HG03066 (cell line): ENCODE measurements at regions not wholly inside any gene's neighbourhood (a gene's known extent, or its start where the extent isn't known, plus 50 kb on each side); places are given as distances from the start of the nearest gene placed in this dataset.

Source experiments
- ATAC-seq: cut with Tn5 transposase; IDR thresholded peaks from one replicate; pipeline ENCODE4 v1.9.1; 2021; ENCODE audit warnings: low read depth; ENCODE audit not compliant: unreplicated experiment

DNA sequence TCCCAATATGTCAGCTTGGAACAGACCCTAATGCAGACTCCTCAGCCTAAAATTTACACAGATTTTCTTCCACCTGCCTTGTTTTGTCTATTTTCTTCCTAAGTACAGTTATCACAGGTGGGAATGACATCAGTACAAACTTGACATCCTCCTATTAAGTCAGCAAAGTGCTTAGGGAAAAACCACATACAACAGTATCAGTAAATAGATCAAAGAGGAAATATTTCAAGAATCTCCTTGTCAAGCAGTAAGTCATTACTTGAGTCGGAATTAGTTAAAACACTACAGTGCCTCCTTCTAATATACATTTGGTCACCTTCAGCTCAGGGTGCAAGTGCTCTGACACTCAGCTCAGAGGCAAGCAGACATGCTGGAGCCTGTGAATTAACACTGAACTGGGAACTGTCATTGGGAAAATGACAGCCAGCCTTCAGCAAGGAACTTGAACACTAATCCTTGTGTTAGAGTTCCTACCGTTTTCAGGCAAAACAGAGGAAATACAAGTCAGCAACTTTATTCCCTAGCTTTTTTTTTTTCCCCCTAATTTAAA lies 394.3 kb upstream of the HTR2A start:
- ATAC-seq = no peak

DNA sequence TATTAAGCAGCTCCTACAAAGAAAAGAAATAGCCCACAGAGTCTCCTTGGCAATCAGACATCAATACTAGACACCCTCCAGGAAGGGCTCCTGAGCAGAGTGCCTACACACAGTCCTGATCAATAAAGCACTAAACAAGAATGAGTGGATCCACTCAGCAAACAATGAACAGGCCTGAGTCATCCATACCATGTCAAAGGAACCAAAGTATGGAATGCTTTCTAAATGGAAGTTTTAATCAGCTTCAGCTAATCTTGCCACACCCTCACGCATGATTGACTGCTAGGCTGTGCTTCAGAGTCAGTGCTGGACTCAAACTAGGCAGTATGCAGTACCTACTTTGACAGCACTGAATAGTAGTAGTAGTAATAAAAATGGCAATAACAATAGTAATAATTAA lies 392.7 kb upstream of the HTR2A start:
- ATAC-seq = no peak

DNA sequence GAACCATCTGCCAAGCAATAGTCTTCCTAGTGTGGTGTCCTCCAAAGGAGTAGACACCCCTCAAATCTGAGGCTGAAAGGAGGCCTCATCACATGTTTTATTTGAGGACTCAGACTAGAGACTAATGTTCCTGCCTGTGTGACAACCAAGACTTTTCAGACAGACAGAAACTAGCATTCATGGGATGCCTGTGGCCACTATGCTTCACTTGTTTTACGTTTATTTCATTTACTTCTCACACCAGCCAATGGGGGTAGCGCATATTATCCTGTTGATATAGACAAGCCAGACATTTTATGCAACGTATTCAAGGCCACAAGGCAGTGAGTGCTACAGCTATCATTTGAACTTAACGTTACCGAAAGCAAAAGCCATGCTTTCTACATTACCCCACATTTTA lies 391.7 kb upstream of the HTR2A start:
- ATAC-seq = no peak

DNA sequence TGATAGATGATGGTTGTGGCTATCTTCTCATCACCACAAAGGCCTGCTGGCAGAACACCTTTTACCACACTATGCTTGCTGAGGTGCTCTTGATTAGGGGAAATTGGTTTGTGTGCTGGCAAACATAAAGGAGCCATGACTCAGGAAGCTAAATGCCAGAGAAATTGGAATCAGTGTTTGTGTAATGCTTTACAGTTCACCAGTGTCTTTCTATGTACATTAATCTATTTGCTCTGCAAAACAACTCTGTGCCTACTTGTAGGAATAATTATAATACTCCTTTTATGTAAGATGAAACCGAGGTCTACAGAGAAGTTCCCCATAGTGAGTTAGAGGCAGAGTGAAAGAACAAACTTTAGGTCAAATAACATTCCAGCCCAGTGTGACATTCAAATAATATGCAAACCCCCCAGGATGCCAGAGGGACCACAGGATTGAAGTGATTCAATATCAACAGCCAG lies 390.5 kb upstream of the HTR2A start:
- no peak for ATAC-seq

DNA sequence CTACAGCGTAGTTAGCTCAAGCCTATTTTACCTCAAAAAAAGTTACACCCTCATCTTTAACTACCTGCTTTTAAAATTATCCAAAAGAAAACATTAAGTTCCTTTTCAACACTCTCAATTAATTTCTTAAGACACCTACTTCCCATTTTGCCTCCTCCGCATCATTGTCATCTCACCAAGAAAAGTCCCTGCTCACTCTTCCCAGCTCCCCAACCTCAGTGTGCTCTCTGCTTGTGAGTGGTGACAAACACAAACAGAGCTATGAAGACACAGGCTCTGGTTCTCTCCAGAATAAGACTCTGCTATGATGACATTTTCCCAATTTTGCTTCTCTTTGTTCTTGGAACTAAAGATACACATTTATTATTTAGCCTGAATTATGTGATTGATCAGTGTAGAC lies 385.1 kb upstream of the HTR2A start:
- no peak for ATAC-seq

DNA sequence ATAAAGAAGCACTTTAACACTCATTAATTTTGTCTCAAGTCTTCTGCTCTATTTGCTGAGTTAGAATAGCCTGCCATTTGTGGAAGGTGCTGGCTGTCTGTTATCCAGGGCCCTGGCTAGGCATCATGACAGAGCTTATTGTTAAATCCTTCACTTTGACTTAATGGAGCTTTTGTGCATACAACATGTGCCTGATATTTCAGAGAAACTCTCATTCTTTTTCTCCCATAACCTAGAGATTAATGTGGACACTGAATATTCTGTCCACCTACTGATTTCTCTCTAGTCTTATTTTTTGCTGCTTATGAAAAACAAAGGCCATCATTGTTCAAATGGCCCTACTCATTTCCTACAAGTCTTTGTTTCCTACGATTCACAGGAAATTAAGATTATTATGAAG lies 383.1 kb upstream of the HTR2A start:
- ATAC-seq = no peak

DNA sequence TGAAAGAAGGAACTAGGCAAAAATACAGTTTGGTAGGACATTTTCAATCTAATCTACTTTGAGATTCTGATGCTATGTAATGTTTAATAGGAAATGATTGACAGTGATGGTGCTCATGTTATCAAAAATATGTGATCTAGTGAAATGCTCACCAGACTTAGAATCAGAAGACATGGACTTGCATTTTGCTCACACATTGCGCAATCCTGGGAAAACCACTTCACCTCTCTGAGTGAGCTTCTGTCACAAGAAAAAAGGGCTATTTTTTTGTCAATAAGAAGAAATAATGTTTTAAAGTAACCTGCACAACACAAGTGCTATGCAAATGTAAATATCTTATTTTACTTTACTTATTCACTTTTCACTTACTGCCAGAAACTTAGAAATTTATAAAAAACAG lies 380.9 kb upstream of the HTR2A start:
- ATAC-seq = no peak

DNA sequence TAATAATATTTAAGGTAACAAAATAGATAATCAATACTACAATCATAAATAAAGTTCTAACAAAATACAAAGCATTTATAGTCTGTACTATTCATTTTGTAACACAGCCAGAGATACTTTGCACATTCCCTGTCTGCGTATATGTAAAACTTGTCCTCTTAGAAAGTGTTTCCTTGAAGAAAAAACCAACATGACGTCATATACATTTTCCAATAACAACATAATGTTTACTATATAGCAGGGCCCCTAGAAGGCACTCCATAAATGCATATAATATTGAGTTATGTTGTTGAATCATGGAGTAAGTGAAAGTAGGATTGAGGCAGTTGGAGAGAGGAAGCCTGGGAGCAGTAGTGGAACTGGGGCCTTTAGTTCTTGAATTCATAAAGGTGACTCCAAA lies 371.4 kb upstream of the HTR2A start:
- ATAC-seq = no peak

DNA sequence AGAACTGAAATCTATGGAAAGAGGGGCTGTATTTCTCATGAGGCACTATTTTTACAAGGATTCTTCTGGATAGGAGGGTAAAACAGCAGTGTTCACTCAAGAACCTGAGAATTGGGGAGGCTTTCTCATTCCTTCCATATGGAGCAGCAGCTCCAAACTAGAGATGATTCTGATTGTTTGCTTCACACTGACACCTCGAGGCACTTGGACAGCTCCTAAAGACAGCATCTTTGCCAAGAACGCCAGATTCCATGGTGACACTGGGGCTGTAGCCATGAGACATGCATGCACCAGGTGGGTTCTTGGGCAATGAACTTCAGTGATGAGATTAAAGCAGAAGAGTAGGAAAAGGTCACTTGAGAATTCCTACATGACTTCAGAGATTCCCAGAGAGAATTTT lies 361.5 kb upstream of the HTR2A start:
- ATAC-seq = no peak

DNA sequence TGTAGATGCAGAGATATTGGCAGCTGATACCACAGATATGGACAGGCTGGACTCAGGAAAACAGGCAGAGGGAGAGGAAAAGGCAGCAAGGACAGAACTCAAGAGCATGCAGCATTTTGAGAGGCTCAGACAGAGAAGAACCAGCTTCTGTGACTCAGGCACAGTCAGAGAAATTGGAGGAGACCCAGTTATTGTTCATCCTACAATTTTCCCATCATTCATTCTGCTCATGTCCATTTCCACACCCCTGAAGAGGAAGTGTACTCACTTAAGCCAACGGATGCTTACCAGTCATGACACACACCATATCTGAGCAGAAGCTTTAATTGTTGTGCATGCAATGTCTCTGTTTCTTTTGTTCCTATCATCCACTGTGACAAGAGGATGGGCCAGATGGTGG lies 359.8 kb upstream of the HTR2A start:
- no peak for ATAC-seq

DNA sequence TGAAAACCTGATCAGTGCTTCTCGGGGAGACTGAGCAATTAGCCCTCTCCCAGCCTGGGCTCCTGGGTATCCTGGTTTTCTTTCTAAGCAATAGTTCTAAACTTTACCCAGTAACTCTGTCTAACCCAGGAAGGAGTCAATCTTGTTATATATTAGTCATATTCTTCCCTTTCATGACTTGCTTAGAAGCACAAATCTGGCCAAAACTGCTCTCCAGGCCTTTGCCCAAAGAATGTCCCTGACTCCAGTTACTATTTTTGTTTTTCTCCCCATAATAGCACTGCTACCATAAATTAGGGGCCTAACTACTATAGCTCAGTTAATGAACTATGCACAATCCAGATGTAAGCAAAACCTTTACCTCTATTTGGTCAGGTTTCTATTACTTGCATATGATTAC lies 355.8 kb upstream of the HTR2A start:
- ATAC-seq = no peak

DNA sequence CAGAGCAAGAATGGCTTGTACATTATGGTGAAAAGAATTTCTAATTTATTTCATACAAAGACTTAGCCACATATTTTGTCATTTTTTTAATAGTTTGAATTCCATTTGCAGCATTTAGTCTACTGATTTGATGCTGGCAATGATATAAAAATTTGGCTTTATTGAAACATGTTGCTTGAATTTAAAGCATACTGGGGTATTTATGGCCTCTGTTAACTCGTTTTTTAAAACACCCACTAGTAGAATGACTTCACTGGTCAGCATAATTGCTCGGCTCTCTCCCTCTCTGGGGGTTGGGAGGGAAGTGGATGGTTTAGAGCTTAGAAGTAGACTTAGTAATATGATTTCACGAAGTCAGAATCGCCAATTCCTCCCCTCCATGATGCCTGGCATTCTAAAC lies 354.9 kb upstream of the HTR2A start:
- ATAC-seq = no peak

DNA sequence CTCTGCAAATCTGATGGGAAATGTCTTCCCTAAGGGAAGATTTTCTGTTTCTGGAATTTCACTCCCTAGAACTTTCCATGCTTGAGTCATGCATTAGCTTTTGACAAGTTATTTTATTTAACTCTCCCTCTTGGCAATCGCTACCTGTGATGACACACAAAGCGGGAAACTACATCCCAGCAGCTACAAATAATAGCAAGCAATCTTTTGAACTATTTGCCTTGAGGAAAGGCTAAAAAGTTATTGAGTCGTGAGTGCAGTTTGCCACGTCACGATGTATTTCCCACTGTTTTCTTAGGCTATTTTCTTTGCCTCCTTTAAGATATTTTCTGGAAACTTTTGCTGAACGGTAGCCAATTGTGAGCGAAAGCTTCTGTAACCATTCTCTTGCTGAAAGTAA lies 353.3 kb upstream of the HTR2A start:
- ATAC-seq = no peak

DNA sequence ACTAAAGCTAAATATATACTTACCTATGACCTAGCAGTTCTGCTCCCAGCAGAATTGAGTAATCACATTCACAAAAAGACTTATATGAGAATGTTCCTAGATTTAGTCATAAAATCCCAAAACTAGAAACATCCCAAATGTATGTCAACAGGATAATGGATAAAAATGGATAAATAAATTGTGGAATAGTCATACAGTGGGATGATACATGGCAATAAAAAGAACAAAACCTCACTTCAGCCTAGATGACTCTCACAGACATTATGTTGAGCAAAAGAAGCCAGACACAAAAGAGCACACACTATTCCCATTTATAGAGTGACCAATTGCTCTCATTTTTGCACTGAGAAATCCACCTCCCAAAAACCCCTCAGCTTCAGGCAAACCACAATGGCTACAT lies 352.4 kb upstream of the HTR2A start:
- ATAC-seq = no peak

DNA sequence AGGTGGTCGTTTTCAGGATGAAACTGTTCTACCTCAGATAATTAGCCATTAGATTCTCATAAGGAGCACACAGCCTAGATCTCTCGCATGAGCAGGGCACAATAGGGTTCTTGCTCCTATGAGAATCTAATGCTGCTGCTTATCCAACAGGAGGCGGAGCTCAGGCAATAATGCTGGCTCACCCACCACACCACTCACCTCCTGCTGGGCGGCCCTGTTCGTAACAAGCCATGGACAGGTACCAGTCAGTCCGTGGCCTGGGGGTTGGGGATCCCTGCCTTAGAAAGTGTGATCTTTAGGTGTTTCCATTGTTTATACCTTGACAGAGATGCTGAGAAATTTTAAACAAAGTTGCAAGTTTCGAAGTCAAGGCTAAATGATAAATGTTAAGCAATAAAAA lies 344.6 kb upstream of the HTR2A start:
- no peak for ATAC-seq

DNA sequence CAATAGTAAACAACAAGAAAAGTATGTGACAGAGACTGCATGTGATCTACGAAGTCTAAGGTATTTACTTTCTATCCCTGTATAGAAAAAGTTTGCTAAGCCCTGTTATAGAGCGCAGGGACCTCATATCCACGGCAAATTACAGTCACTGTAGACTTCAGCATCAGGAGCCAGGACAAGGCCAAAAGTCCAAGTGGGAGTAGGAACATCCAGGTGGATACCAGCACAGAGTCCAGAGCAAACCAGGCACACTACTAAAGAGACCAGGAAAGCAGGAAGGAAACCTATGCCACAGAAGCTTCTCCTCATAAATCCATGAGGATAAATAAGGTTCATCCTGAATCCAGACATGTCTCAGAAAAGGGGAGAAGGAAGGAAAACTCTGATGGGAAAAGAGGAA lies 342.2 kb upstream of the HTR2A start:
- ATAC-seq = no peak

DNA sequence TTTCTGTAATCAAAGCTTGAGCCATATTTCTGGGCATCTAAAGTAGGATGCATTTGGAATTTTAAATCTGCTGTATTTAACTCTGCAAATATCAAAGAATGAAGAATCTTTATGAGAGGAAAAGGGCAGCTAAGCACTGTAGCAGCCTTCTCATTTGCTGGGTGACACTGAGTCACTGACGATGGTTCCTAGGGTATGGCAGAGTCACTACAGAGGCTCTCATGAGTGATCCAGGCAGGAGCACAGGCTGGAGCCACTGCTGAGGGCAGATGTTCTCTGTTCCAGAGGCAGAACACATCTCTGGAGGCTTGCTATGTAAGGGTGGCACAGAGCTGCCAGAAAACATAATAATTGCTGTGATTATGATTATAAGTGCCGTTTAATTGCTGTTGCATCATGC lies 340.7 kb upstream of the HTR2A start:
- ATAC-seq = no peak

DNA sequence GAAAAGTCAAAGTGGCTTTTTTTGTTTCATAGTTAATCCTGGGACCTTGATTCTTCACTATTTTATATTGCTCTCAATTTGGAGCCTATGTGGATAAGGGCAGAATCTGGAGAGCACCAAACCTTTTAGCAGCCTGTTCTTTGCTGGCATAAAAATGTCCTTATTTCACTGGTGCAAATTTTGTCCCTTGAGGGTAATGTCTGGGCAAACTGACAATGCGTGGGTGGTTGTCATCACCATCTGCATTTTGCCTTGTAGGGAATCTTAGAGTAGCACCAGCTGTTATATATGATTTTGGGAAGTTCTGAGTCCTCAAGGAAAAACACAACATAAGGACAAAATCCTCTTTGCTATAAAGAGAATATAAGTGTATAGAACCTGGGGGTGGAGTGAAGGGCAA lies 336.9 kb upstream of the HTR2A start:
- ATAC-seq = no peak

DNA sequence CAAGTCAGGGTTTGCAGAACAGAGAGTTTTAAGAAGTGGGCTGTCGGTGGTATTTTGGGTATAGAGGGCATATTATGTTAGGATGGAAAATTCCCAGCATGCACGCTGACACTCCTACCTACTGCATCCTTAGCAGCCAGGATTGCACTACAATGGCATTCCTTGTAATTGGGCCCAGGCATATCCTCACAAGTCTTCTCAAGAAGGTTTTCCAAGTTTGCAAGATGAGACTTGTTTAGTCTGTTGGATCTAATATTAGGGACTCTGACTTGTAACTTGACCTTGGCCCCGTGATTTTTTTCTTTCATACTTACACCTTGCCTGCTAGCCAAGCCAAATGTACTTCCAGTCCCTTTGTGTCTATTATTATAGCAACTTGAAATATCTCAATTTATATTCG lies 335.7 kb upstream of the HTR2A start:
- no peak for ATAC-seq

DNA sequence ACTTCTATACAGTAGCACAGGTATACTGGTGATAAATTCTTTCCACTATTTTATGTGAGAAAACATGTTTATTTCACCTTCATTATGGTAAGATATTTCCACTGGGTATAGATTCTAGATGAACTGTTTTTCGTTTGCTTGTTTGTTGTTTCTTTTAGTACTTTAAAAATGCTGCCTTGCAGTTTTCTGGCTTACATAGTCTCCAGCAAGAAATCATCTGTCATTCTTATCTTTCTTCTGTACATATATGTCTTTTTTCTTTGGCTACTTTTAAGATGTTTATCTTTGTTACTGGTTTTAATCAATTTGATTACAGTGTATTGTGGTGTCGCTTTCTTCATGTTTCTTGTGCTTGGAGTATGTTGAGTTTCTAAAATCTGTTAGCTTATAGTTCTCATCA lies 333.3 kb upstream of the HTR2A start:
- no peak for ATAC-seq

DNA sequence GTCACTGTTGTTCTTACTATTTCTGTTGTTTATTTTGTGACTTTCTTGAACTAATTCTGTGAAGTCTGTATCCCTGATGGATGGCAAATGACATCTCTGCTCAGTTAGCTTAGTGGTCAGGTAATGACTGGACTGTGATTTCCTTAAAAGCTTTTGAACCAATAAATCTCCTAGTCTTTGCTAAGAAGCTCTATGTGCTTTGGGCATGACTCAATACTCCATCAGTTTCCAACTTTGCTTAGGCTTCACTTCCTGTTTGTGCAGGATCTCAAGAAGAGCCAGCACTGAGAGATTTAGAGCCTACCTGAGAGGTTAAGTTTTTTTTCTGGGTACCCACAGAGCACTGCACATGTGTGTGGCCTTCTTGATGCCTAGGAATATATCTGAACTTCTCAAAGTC lies 329.7 kb upstream of the HTR2A start:
- no peak for ATAC-seq

DNA sequence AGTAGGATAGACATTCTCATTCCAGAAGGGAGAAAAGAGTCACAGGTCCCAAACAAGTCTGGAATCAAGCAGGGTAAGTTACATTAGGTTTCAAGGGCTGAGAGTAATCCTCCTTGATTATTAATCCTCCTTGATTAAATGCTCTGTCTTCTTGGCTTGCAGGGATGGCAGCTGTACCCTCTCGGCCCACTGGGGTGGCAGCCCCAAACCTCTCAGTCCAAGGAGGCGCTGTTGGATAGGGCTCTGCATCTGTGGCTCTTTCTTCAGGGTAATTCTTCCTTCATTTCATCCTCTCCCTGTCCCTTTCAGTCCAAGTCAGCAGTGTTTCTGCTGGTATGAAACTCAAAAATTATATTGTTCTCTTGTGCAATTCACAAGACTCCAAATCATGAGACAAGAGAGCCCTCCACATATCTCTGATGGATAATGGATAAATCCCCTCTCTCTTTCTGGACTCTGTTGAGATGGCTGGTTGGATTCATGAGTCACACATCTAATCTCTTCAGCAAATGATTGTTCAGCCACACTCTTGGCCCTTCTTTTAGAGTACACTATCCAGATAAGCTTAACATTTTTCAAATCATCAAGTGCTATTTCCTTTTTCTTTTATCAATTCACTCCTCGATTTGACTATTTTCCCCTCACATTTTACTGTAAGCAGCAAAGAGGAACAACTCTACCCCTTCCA lies 323.7 kb upstream of the HTR2A start:
- ATAC-seq = no peak

DNA sequence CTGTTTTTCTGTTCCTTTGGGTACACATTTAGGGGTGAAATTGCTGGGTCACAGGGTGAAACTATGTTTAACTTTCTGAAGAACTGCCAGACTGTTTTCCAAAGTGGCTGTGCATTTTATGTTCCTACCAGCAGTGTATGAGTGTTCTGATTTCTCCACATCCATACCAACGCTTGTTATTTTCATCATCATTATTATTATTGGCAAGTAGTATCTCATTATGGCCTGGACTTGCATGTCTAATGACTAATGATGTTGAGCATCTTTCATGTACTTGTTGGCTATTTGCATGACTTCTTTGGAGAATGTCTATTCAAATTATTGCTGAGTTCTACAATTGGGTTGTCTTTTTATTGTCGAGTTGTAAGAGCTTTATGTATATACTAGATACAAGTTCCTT lies 321.8 kb upstream of the HTR2A start:
- no peak for ATAC-seq
